HG03520 (cell line): ENCODE measurements at regions not wholly inside any gene's neighbourhood (a gene's known extent, or its start where the extent isn't known, plus 50 kb on each side); places are given as distances from the start of the nearest gene placed in this dataset.

Experiments used
- ATAC-seq: cut with Tn5 transposase; IDR thresholded peaks from one replicate; pipeline ENCODE4 v1.9.1; 2021; ENCODE audit warnings: mild to moderate bottlenecking, moderate library complexity; ENCODE audit not compliant: unreplicated experiment

- ATAC-seq = no peak
Observed at GRCh38 chr18:78571063-78571785, 408.4 kb upstream of the SALL3 start.

GRCh38 chr18:78571831-78572347 lies 407.7 kb upstream of the SALL3 start:
- ATAC-seq = no peak

GRCh38 chr18:78573773-78574172 lies 405.8 kb upstream of the SALL3 start:
- no peak for ATAC-seq

- no peak for ATAC-seq
Observed at GRCh38 chr18:78576967-78577366, 402.7 kb upstream of the SALL3 start.

- ATAC-seq = no peak
Observed at GRCh38 chr18:78579449-78579848, 400.2 kb upstream of the SALL3 start.

GRCh38 chr18:78579854-78580577 lies 399.6 kb upstream of the SALL3 start:
- no peak for ATAC-seq

- ATAC-seq = no peak
Observed at GRCh38 chr18:78580835-78581339, 398.7 kb upstream of the SALL3 start.

- ATAC-seq = no peak
Observed at GRCh38 chr18:78582181-78582709, 397.4 kb upstream of the SALL3 start.

GRCh38 chr18:78582898-78583738 lies 396.5 kb upstream of the SALL3 start:
- ATAC-seq = no peak

- no peak for ATAC-seq
Observed at GRCh38 chr18:78583739-78584458, 395.7 kb upstream of the SALL3 start.

- ATAC-seq = no peak
Observed at GRCh38 chr18:78584459-78585022, 395.1 kb upstream of the SALL3 start.

GRCh38 chr18:78586586-78586985 lies 393.0 kb upstream of the SALL3 start:
- ATAC-seq = no peak

- no peak for ATAC-seq
Observed at GRCh38 chr18:78587096-78587495, 392.5 kb upstream of the SALL3 start.

- ATAC-seq = no peak
Observed at GRCh38 chr18:78587626-78588600, 391.7 kb upstream of the SALL3 start.

GRCh38 chr18:78589916-78590437 lies 389.6 kb upstream of the SALL3 start:
- ATAC-seq = no peak

GRCh38 chr18:78595453-78595852 lies 384.2 kb upstream of the SALL3 start:
- no peak for ATAC-seq

GRCh38 chr18:78595924-78596573 lies 383.6 kb upstream of the SALL3 start:
- no peak for ATAC-seq

GRCh38 chr18:78596794-78597345 lies 382.7 kb upstream of the SALL3 start:
- no peak for ATAC-seq
